Duodenal mucosa (tissue), 2 donors: ENCODE measurements at regions not wholly inside any gene's neighbourhood (a gene's known extent, or its start where the extent isn't known, plus 50 kb on each side); places are given as distances from the start of the nearest gene placed in this dataset.
"Not testable (repeated sequence)": the region's sequence is repeated elsewhere in the genome, so short reads cannot be mapped to it uniquely, and the experiment has no call there.

Source experiments
- H3K27ac ChIP-seq: one replicate; pipeline ENCODE4 v1.7.0; 2013; ENCODE audit warnings: low read depth, low read length
- H3K27me3 ChIP-seq, 2 donors: one replicate each; pipeline ENCODE4 v1.7.0; 2013; ENCODE audit warnings: low read length in 2 of 2, control low read depth in 1 of 2; ENCODE audit not compliant: insufficient read depth in 2 of 2, control insufficient read depth in 1 of 2
- H3K36me3 ChIP-seq, 2 donors: one replicate each; pipeline ENCODE4 v1.7.0; 2013; ENCODE audit warnings: low read length in 2 of 2, control low read depth in 1 of 2; ENCODE audit not compliant: insufficient read depth in 2 of 2, control insufficient read depth in 1 of 2
- H3K4me1 ChIP-seq, 2 donors: one replicate each; pipeline ENCODE4 v1.7.0; 2013; ENCODE audit warnings: low read length in 2 of 2, control low read depth in 1 of 2; ENCODE audit not compliant: insufficient read depth in 2 of 2, control insufficient read depth in 1 of 2
- H3K4me3 ChIP-seq, 2 donors: one replicate each; pipeline ENCODE4 v1.7.0; 2013; ENCODE audit warnings: low read length in 2 of 2, low read depth in 1 of 2
- H3K9ac ChIP-seq, 2 donors: one replicate each; pipeline ENCODE4 v1.7.0; 2013; ENCODE audit warnings: low read length in 2 of 2, low read depth in 1 of 2
- H3K9me3 ChIP-seq, 2 donors: one replicate each; pipeline ENCODE4 v1.7.0; 2013; ENCODE audit warnings: low read length in 2 of 2, control low read depth in 1 of 2; ENCODE audit not compliant: control insufficient read depth in 1 of 2

DNA sequence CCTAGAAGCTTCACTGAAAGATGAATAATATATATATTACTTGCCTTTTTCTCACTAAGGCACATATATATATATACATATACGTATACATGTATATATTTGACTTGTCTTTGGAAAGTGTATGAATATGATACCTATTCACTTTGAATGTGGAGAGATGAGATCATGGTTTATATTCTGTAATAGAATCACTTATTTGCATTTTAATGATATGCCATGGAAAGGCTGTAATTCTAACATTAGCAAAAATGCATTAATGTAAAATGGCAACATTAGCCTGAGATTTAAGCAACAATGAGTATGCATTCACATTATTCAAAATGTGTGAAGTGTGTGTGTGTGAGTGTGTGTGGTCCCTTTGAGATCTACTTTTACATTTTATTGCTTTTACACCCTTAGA lies 54.5 kb upstream of the PRKD1 start:
- Histone ChIP-seq H3K36me3 (no peaks in the 10 kb centered on the region), H3K9me3 (no peaks in the 10 kb centered on the region)

DNA sequence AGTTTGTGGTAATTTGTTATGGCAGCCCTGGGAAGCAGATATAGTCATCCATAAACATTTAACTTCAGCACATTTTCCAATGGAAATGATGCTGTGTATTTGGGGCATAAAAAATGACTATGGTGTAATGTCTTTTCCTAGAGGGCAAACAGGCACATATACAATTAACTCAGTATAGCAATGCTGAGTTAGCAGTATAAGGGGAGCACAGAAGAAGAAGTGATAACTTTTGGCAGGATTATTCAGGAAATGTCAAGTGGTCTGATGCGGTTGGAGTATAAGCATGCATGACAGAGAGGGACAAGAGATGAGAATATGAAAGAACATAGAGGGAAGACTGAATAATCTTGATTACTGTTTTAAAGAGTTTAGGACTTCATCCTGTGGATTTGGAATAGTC lies 55.3 kb upstream of the PRKD1 start:
- Histone ChIP-seq H3K9ac (no peak overlapping the region), H3K4me3 (no peak overlapping the region), H3K36me3 (no peaks in the 10 kb centered on the region), H3K27me3 (no peaks in the 10 kb centered on the region), H3K9me3 (no peaks in the 10 kb centered on the region), H3K27ac (no peak overlapping the region), H3K4me1 (no peaks in the 10 kb centered on the region)

More for the DNA sequence above, 54.5 kb upstream of the PRKD1 start:
- Histone ChIP-seq H3K9ac (no peak overlapping the region), H3K4me3 (no peak overlapping the region), H3K27ac (no peak overlapping the region), H3K27me3 (no peaks in the 10 kb centered on the region), H3K4me1 (no peaks in the 10 kb centered on the region)

DNA sequence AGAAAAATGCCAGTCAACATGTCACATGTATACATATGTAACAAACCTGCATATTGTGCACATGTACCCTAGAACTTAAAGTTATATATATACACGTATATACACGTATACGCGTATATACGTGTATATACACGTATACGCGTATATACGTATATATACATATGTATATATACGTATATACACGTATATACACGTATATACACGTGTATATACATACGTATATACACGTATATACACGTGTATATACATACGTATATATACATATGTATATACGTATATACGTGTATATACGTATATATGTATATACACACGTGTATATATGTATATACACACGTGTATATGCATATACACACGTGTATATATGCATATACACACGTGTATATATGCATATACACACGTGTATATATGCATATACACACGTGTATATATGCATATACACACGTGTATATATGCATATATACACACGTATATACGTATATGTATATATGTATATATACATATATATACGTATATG lies 62.8 kb upstream of the PRKD1 start:
- not testable (repeated sequence) for H3K4me3 ChIP-seq, H3K4me1 ChIP-seq, H3K27me3 ChIP-seq, H3K9ac ChIP-seq, H3K36me3 ChIP-seq, H3K27ac ChIP-seq, H3K9me3 ChIP-seq

DNA sequence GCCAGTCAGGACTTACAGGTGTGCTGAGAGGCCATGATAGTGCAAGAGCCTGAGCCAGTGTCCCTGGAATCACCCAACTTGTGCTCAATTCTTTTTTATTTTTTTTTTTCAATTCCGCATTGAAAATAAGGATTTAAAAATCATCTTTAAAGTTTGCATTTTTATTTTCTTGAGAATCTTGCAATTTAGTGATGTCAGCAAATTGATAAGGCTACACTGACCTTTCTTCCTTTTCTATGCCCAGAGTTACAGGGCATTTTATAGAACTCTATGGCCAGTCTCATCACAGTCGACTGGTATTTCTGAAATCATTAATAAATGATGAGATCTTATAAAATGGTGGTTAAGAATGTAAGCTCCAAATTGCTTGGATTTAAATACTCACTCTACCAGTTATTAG lies 63.3 kb upstream of the PRKD1 start:
- Histone ChIP-seq H3K4me3 (no peak overlapping the region), H3K9me3 (no peaks in the 10 kb centered on the region), H3K36me3 (no peaks in the 10 kb centered on the region), H3K27me3 (no peaks in the 10 kb centered on the region), H3K9ac (no peak overlapping the region), H3K27ac (no peak overlapping the region), H3K4me1 (no peaks in the 10 kb centered on the region)

DNA sequence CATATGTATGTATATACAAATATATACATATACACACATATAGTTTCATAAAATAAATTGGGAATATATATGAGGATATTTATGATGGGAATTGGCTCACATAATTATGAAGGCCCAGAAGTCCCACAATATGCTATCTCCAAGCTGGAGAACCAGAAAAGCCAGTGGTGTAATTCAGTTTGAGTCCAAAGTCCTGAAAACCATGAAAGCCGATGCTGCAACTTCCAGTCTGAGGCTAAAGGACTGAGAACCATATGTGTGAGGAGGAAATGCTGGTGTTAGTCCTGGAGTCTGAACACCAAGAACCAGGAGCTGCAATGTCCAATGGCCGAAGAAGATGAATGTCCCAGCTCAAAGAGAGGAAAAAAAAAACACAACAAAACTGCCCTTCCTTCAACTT lies 65.5 kb upstream of the PRKD1 start:
- Histone ChIP-seq H3K4me1 (no peaks in the 10 kb centered on the region), H3K27me3 (no peaks in the 10 kb centered on the region), H3K4me3 (no peak overlapping the region), H3K9me3 (no peaks in the 10 kb centered on the region), H3K36me3 (no peaks in the 10 kb centered on the region), H3K9ac (no peak overlapping the region), H3K27ac (no peak overlapping the region)

DNA sequence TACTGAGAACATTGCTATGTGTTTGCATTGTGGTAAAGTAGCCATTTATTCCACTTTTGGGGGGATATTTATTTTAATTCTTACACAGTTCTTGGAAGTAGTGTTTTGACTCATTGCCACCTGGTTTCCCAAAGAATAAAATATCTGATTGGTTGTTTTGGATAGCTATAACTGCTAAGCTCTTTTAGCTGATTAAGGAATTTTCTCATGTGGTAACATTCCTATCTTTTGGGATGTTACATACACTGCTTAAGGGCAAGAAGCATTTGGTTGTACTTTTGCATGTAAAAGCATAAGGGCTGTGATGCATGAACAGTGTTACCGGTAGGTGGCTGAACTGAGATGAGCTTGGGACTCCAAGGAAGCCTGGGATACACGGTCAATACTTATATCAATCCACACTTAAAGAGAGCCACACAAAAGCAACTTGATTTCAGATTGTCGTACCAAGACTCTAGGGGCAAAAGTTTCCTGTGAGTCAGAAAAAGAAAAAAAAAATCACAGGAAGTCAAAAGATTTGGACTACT lies 71.4 kb upstream of the PRKD1 start:
- Histone ChIP-seq H3K9ac (no peak overlapping the region), H3K9me3 (no peaks in the 10 kb centered on the region), H3K4me3 (no peak overlapping the region), H3K27me3 (no peaks in the 10 kb centered on the region), H3K27ac (no peak overlapping the region), H3K4me1 (no peaks in the 10 kb centered on the region), H3K36me3 (no peaks in the 10 kb centered on the region)

DNA sequence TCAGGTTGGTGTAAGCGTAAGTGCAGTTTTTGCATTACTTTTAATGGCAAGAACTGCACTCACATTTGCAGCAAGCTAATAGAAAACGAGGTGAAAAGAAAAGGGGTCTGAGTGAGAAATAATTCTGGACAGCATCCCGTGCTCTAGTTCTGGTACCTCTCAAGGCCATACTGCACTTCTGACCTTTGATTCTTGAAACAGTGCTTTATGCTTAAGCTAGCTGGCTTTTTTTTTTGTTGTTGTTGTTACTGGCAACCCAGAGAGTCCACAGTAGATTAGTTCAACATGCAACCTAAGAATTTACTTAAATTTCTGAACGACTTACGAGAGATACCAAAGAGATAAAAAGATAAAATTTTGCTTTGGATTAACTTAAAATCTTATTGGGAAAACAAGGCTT lies 75.2 kb upstream of the PRKD1 start:
- no peaks in the 10 kb centered on the region for H3K27me3 ChIP-seq
- H3K4me3 ChIP-seq, result no peak overlapping the region
- H3K36me3 ChIP-seq, result no peaks in the 10 kb centered on the region
- H3K4me1 ChIP-seq, result no peaks in the 10 kb centered on the region
- no peaks in the 10 kb centered on the region for H3K9me3 ChIP-seq
- no peak overlapping the region for H3K27ac ChIP-seq
- H3K9ac ChIP-seq, result no peak overlapping the region

DNA sequence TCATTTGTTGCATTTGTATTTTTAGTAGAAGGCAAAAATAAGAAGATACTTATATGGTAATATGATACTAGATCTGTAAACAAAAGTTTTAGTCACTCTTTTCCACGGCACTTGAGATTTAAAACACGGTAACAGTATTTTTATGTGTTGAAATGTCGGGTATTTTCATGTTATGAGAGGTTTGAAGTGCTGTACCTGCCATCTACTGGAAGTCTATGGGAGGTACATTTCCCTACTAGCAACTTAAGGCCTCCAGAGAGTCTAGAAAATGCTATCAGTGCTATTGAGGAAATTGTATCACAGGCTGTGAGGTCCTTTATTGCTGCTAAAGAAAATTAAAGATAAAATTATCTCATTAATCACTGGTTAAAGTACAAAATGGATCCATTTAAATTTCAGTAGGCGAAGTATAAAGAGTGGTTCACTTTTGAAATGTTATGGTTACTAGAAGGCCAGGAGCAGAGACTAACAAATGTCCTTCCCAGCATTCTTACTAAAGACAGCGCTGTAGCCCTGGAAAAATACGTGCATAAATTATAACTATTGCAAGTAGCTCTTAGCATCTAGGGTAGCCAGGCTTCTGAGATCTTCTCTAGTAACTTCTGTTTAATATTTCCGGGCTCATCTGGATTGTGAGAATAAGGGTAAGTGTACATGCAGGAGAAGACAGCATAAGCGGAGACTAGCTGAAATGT lies 77.6 kb upstream of the PRKD1 start:
- Histone ChIP-seq H3K27me3 (no peaks in the 10 kb centered on the region), H3K9ac (no peak overlapping the region)

DNA sequence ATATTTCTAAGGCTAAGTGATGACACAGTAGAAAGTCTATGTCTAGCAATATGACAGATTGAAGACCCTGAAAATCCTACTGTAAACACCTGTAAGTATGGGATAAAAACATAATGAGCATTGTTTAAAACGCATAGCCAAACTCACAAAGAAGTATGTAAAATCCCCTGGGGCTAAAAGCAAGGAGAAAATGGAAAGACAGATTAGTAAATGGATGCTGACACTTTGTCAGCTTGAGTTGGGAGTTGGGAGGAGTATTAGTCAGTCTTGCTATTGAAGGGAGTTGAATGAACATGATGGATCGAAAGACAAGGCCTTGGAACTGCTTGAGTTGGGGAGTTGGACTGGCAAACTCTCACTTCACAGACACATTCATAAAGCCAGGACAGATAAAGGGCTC lies 79.0 kb upstream of the PRKD1 start:
- H3K27me3 ChIP-seq, result no peaks in the 10 kb centered on the region
- H3K27ac ChIP-seq, result no peak overlapping the region
- no peak overlapping the region for H3K4me3 ChIP-seq
- H3K4me1 ChIP-seq, result no peaks in the 10 kb centered on the region
- no peaks in the 10 kb centered on the region for H3K36me3 ChIP-seq
- no peak overlapping the region for H3K9ac ChIP-seq
- H3K9me3 ChIP-seq, result no peaks in the 10 kb centered on the region

More for the DNA sequence above, 77.6 kb upstream of the PRKD1 start:
- H3K9me3 ChIP-seq, result no peaks in the 10 kb centered on the region
- H3K4me1 ChIP-seq, result no peaks in the 10 kb centered on the region
- H3K4me3 ChIP-seq, result no peak overlapping the region
- H3K36me3 ChIP-seq, result no peaks in the 10 kb centered on the region
- H3K27ac ChIP-seq, result no peak overlapping the region

DNA sequence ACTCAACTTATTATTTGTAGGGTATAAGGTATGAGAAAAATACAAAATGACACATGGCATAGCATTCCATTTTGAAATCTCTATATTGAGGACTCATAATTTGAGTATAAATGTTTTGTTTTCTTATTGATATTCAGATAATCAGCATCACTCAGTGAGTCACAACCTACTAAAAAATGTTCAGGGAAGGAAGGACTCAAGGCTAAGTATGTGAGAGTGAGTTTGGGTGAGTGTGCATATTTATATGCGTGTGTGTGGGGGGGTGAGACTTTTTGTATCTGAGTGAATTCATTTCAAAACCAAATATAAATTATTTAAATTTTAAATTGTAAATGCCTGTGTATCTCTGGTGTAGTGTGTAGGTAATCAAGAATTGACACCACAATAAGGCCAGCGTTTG lies 87.8 kb upstream of the PRKD1 start:
- Histone ChIP-seq H3K4me1 (no peaks in the 10 kb centered on the region), H3K9ac (no peak overlapping the region), H3K36me3 (no peaks in the 10 kb centered on the region), H3K27ac (no peak overlapping the region), H3K27me3 (no peaks in the 10 kb centered on the region), H3K4me3 (no peak overlapping the region), H3K9me3 (no peaks in the 10 kb centered on the region)
